GM21447 (cell line): ENCODE measurements at regions not wholly inside any gene's neighbourhood (a gene's known extent, or its start where the extent isn't known, plus 50 kb on each side); places are given as distances from the start of the nearest gene placed in this dataset.

ENCODE experiments used
- ATAC-seq: cut with Tn5 transposase; IDR thresholded peaks from one replicate; pipeline ENCODE4 v1.9.1; 2021; ENCODE audit not compliant: unreplicated experiment

DNA sequence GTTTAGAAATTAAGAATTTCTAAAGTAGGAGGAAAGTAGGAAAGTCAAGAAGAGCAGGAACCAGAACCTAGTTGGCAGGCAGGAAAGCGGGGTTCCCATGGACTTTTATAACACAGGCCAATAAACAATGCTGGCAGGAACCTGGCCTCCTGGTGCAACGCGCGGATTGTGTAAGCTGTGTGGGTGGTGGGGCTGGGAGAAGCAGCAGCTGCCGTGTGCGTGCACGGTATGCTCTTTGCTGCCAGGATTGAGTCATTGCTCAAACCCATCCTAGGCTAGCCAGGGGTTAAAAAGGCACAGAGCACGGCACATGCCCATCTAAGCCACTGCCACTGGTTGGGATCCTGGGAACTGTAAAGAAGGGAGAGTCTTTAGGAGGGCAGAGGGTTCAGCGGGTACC is 209.9 kb upstream of the RGMA start:
- ATAC-seq, result no peak

DNA sequence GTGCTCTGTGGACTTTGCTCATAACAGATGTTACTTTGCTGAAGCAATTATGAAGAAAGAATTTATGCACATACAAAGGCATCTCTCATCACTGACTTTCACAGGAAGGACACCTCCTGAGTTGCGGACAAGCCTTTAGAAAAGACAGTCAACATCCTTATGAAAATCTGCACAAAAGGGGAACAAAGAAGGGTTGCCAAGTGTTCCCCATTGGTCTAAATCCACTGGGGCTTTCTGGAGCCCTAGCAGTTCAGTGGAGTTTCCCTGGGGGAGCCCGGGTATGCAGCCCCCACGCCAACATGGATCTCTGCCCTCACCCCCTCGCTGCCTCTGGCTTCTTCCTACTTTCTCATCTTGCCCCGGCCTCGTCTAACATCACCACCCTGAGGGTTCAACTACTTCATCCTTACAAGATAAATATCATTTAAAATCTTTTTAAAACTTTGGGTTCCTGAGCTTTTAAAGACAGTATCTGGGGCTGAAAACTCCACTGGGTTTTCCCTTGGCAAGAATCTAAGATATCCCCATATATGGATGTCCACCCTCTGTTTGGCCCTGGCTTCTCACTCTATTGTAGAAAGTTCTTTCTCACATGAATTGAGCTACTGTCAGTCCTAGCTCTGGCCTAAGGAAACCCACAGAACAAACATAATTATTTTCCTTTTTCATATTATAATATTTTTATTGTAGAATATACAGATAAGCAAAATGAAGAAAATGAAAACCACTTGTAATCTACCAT is 207.9 kb upstream of the RGMA start:
- ATAC-seq, result no peak

DNA sequence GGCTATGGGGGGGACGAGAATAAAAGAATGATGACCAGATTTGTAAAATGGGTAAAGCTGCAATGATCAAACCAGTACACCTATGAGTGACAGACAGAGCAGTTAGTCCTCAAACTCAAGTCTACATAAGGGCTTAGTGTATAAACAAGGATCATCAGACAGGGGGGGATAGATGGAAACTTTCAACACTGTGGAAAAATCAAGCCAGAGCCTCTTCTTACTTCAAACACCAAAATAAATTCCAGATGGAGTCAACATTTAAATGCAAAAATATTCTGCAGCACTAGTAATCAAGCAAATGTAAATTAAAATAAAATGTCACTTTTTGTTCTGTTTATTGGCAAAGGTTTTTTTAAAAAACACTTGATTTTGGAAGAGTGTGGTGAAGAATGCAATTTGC is 205.9 kb upstream of the RGMA start:
- ATAC-seq, result no peak

DNA sequence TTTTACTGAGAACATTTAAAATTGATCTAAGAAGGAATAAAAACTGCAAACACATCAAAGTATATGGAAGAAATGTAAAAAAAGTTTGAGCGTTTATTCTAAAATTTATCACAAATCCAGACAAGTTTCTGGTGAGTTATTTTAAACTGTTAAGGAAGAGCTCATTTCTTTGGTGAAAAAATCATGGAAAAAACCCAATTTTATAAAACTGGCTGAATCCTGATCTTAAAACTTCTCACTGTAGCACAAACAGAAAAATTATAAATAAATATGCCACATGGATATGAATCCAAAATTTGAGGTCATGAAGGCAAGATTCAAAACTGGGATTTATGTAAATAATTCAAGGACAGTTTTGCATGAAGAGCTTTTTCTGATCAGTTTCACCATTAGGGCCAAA is 205.1 kb upstream of the RGMA start:
- no peak for ATAC-seq

DNA sequence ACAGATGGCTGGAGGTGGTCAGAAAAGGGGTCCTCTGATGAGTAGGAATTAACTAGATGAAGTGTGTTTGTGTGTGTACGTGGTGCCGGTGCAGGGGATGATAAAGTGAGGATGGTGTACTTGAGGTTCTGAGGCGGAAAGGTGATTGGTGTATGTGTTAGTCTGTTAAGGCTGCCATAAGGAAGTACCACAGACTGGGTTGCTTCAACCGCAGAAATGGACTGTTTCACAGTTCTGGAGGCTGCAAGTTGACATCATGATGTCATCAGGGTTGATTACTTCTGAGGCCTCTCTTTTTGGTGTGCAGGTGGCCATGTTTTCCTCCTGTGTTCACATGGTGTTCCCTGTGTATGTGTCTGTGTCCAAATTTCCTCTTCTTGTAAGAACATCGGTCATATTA is 202.4 kb upstream of the RGMA start:
- ATAC-seq, result no peak

DNA sequence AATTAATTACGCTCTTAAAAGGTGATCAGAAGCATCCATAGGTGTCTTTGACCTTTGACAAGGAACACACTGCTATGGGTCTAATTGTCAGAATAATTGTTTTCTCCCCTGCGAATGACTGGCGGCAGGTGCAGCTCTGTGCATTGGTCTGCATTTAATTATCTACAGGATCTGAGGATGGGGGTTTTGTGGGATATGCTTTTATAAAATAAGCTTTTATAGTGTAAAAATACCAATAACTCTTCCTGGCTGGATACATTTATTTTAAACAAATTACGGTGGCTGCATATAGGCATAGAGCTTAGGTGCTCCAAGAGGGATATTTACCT is 201.6 kb upstream of the RGMA start:
- no peak for ATAC-seq

DNA sequence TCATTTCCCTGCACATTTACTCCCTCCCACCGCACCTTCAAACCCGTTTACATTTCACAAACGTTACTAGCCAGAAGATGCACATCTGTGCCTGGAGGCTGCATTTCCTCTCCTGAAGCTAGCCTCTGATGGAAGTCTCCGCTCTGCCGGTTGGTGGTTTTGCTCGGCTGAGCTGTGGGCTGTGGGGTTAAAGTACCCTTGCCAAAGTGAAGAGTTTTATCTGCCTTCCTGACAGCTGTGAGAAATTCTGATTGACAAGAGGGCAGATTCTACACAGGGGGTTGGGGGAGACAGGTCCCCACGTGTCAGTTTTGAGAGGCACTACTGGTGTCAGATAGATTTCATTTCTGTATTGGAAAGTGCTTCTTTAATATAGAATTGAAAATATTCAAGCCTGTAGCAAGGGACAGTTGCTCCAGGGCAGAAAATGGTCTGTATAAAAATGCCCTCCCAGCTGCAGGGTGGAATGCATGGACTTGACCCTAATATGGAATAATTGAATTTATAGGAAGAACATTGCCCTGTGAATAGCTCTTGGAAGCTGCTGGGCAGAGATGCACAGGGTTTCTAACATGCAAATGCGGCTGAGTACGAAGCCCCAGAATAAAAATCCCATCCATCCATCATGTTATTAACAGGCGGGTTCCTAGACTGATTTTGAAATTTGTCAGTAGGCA is 201.1 kb upstream of the RGMA start:
- ATAC-seq, result no peak

DNA sequence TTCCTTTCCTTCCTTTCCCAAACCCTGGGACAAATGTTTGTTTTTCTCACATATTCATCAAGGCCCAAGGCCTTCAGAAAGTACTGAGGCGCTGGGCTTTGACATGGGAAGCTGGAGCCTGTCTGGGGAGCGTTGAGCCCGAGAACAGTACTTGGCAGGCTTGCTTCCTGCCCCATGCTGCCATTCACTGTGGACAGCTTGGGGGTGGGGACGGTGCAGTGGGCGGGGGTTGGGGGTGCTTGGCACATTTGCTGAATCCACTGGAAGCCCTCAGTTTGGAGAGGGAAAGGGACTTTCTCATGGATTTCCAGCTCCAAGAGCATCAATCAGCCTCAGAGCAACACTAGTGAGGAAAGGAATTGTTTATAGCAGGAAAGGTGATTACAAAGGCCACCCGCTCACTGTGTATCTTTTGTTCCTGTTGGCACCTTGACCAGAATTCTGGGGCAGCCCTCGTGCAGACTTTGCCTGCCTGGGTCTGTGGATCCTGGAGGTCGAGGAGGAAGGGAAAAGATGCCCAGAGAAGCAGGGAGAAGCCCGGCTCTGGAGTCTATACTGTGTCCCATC is 199.8 kb upstream of the RGMA start:
- no peak for ATAC-seq

DNA sequence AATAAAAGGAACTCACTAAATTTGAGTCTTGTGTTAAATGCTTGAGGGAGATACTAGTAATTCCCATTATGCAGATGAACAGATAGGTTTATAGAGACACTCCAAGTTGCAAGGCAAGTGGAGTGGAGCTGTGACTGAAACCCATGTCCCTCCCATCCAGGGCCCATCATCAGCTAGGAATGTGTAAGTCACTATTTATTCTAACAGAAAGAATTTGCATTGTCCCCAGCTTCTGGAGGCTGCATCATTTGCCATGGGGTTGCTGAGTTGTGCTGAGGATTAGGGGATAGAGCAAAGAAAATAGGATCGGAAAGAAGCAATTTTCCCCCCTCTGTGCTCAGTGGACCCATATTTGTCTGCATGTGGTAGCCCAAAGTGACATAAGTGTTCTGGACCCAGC is 197.4 kb upstream of the RGMA start:
- ATAC-seq, result no peak

DNA sequence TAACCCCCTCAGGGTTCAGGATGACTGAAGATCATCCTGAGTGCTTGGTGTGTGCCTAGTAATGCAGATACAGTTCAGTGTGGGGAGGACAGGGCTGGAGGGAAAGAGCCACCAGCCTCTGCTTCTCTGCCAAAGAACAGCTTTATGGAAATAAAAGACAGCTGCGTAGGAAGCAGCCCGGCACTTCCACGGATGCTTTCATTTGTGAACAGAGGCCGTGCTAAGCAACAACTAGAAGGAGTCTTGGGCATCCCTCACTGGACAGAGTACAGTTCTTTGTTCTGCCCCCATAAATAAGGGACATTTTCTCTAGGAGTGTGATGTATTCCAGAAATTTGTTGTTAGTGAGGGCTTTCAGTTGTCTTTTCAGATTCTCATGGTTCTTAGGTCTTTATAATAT is 194.8 kb upstream of the RGMA start:
- ATAC-seq, result no peak

DNA sequence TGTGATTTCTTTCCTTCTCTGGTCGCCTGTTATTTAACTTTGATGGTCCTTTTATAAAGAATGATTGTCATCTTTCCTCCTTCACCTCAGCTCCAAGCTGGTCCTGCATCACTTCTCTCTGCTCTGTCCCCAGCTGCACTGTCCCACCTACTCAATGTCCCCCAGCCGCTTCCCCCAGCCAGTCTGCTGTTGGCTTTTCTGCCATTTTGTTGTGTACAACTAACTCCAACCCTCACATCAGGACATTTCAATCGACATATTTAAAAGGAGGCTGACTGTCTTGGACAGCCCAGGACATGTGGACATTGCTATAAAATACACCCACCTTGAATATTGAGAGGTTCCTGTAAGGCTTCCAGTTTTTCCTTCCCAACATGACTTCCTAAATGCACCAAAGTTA is 193.8 kb upstream of the RGMA start:
- no peak for ATAC-seq

DNA sequence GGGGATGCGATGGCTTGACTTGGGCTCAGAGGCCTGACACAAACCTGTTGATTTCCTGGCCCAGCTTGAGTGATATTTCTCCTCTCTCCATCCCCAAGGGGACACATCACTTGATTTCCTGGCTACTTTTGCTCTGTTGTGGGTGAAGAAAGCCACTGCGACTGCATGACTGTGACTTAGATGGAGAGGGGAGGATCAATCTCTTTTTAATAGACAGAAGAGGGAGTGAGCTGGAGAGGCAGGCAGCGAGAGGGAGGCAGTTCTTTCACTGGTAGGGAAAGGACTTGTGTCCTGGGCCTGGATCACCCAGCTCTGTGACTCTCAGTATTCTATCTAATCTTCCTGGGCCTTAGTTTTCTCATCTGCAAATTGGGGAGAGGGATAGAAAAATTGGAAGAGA is 189.8 kb upstream of the RGMA start:
- no peak for ATAC-seq

DNA sequence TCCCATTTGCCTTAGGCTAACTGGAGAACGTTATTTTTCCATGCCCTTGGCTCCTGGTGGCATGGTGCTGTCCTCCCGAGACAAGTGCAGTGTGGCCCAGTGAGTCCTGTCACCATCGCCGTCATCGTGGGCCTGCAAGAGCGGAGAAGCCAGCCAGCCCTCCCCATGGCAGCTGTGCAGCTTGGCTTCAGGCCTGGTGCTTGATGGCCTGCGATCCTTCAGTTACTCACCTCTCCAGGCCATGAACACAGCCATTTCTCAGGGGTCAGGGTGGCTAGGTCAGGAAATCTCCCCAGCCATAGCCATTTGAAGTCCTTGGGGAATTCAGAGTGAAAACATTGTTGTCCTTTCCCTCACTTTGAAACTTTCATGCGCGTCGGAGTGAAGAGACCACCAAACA is 189.0 kb upstream of the RGMA start:
- ATAC-seq, result no peak

DNA sequence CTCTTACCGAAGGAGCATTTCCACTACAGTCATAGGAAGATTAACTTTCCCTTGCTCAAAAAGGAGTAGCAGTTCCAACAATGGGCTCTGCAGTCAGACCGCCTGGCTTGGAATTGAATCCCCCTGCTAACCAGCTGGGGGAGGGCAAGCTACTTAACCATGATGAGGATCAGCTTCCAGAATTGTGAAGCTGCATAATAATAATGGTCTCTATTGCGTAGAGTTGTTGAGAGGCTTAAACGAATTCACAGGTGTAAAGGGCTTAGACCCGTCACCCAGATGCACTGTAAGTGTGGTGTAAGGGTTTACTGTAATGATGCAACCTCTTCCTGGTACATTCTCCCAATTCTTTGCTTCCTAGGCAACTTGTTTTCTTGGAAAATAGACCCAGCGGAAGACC is 185.2 kb upstream of the RGMA start:
- ATAC-seq, result no peak

DNA sequence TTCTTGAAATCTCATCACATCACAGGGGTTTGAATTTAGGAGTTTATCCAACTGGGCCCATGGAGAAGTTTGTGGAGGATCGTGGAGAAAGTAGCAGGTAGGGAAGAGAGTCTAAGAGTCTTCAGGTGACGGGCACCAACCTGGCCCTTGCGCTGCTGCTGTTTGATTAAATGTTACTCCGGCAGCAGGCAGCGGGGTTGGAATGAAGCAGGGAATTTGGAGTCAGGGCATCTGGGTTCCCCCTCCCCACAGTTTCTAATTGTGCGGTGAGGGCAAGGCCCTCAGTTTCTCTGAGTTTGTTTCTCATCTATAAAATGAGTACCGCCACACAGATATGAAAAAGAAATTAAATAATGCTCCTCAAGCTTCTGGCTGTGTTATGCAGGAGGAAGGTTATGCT is 182.9 kb upstream of the RGMA start:
- ATAC-seq, result no peak

DNA sequence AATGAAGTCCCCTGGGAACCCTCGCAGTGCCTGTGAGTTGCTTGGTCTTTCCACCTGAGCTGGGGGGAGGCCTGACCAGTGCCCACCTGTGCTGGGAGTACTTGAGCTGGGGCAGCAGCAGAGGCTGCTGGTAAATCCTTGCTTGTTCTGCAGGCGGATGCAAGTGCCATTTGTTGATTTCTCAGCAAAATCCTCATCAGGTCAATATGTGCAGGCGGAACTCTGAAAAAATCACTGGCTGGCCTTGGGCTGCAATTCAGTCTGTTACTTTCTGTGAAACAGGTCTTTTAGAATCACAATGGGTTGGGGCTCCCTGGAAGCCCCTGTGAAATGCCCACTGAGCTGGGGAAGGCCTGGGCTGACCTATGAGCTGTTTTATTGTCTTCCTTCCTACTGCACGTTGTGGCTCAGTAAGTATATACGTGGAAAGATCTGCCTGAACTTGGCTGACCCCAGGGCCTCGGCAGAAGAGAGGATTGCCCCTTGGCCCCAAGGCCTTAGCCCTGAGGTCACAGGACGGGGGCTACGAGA is 182.0 kb upstream of the RGMA start:
- no peak for ATAC-seq

DNA sequence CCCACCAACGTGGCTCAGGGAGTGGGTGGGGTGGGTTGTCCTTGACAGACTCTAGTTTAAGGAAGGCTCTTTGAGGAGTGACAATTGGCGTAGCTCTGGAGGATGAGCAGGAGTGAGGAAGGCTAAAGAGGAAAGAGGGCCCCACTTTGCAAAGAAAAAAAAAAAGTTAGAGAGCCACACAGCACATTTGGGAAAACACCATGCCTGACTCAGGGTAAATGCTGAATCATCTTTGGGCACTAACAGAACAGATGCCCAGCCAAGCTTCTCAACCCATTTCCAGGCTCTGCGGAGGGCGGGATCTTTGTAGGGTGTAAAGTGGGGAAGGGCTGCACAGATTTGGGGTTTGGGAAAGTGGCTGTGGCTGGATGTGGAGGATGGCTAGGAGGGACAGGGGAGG is 179.1 kb upstream of the RGMA start:
- ATAC-seq, result no peak

DNA sequence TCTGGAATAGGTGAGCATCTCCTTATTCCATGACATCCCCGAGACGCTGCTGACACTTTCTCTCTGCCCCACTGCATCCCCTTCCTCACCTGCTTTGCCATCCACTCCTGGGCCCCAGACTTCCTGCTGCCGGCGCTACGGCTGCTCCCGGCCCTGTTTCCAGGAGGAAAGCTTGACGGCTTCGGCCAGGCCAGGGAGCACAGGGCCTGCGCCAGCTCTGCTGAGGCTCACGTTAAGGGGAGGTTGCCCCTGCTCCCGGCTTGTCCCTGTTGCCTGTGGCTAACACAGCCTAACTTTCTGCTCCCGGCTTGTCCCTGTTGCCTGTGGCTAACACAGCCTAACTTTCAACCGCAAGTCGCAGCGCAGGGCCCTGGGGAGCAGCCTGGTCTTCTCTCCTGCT is 177.3 kb upstream of the RGMA start:
- ATAC-seq, result no peak

DNA sequence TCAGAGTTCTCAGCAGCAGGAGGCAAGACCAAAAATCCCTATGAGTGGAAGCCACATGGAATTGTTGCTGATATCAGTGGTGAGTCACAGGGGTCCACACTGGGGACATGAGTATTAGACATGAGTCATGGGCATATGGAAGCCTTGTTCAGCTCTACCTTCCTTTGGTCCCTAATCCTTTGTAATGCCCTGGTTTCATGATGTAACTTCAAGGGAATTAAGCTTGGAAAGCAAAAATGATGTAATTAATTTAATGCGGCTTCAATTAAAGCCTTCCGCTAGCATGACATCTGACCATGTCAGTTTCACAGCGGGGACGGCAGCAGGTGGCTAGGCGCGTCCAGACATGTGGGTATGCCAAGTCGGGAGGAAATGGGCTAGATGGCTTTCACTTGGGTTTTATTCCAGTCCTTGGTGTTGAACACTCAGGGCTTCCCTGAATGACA is 176.1 kb upstream of the RGMA start:
- ATAC-seq, result no peak

DNA sequence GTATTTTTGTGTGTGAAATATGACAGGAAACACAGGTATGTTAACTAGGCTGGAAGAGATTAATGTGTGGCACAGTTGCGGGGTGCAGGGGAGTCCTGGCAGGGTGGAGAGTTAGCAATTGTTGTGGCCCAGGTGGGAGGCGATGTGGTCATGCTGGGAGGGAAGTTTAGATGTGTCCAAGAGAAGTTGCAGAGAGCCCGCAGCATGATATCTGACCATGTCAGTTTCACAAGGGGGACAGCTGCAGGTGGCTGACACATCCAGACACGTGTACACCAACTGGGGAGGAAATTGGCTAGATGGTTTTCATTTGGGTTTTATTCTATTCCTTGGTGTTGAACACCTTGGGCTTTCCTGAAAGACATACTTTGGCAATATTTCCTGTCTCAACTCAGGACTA is 172.8 kb upstream of the RGMA start:
- no peak for ATAC-seq

DNA sequence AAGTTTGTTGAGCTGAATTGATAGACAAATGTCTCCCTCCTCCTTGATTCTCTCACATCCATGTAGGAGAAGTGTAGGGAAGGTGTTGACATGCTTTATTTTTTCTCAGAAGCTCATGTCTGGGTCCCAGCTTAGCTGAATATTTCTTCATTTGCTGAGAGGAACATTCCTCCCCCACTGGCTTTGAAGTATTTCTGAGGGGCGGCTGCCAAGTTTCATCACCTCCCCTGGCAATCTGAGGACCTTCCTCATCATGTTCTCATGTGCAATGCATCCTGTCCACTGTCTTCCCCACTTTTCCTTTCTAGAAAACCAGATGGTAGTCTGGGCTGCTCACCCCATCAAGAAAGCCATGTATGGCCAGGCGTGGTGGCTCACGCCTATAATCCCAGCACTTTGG is 168.9 kb upstream of the RGMA start:
- ATAC-seq, result no peak

DNA sequence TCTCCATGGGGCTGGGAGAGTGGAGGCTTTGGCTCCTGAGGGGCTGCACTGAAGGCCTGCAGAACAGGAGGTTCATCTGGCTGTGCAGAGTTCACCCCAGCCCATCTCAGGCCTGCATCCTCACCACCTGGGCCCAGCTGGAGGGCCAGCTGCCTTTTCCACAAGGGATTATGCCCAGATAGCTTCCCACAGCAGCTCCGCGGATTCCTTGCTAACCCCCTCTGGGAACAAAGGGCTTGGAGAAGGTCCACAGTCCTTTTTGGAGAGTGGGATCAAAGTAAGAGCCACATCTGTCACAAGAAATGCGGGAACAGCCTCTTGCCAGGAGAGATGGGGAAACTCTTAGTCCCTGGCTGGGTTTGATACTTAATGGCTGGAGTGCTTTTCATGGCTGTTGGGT is 164.7 kb upstream of the RGMA start:
- no peak for ATAC-seq

DNA sequence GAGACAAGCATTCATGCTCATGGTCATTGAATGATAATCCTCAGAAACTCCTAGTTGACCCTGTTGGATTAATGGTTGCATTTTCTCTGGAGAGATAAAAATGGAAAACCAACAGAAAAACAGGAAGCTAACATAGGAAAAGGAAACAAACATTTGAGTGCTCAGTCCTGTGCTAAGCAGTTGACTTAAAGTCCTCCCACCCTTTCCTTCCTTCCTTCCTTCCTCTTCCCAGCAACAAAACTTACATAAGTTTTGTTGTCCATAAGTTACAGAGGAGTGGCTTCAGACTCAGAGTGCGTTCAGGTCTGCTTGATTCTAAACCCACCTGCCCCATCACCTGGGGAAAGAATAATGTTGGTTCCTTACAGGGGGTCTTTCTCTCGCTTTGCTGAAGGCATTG is 163.8 kb upstream of the RGMA start:
- no peak for ATAC-seq
